Activated CD8-positive, alpha-beta T cell treated with anti-CD3 and anti-CD28 coated beads, Interleukin-2, amount 10 ng/mL, durations not matched to agents 7 days and 5 days (primary cell): ENCODE measurements at regions not wholly inside any gene's neighbourhood (a gene's known extent, or its start where the extent isn't known, plus 50 kb on each side); places are given as distances from the start of the nearest gene placed in this dataset.

ENCODE experiments used
- ATAC-seq: fragments of 150-1000 bp; cut with Tn5 transposase; one replicate; pipeline ENCODE4 v1.10.0; 2021; ENCODE audit warnings: moderate library complexity
- CTCF ChIA-PET: fragments of 350-600 bp; sonication (Branson Sonifier 250); formaldehyde crosslinking; loops from one replicate; lab custom pipeline; 2021; ENCODE audit warnings: antibody characterized with exemption; lab: Charles Lee
- POLR2A ChIA-PET: fragments of 350-600 bp; sonication (Branson Sonifier 250); formaldehyde crosslinking; loops from one replicate; lab custom pipeline; 2021; ENCODE audit warnings: antibody characterized with exemption; lab: Charles Lee
- DNase-seq: peaks from one replicate; pipeline ENCODE4 v3.0.0-alpha.2; 2020
- H3K27ac Mint-ChIP-seq: one replicate; pipeline ENCODE4 v1.8.0; 2021; ENCODE audit warnings: mild to moderate bottlenecking, mixed read lengths
- H3K27me3 Mint-ChIP-seq: one replicate; pipeline ENCODE4 v1.8.0; 2021; ENCODE audit warnings: low read depth, mixed read lengths
- H3K36me3 Mint-ChIP-seq: one replicate; pipeline ENCODE4 v1.8.0; 2021; ENCODE audit warnings: low read depth, mixed read lengths
- H3K4me1 Mint-ChIP-seq: one replicate; pipeline ENCODE4 v1.8.0; 2021; ENCODE audit warnings: low read depth, mixed read lengths
- H3K4me3 Mint-ChIP-seq: one replicate; pipeline ENCODE4 v1.8.0; 2021; ENCODE audit warnings: mild to moderate bottlenecking, mixed read lengths
- H3K9me3 Mint-ChIP-seq: one replicate; pipeline ENCODE4 v1.8.0; 2022; ENCODE audit warnings: mixed read lengths; ENCODE audit not compliant: insufficient read depth

DNA sequence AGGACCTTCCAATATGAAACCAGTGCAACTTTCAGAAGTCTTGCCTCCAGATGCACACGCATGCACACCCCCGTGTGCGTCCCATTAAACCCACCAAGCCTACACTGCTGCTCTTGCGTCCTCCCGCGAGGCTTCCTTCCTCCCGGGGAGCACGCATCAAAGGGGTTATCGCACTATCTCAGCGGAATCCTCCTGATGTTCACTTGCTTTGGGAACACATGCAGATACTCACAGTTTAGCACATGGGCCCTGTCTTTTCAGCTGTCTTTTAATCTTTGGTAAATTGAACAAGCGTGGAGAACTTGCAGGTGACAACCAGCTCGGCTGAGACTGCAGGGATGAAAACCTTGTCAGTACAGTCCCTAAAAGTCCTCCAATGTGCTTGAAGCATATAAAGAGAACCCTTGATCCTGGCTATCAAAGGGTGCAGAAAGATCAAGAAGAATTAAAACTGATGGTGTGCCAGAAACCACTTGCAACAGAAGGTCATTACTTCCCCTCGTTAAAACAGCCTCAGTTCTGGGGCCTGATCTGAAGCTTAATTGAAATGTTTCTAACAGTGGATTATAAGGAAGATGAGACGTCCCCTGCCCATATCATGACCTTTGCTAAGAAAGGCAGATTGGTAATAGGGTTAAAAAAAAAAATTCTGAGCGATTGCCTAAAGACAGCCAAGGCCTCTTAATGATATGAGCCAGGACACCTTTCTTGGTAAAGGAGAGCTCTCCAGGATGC is 149.4 kb upstream of the LMO4 start:
- ATAC-seq (no peak), DNase-seq (no peak)
- Mint-ChIP-seq H3K4me1 (no peaks in the 10 kb centered on the region), H3K36me3 (no peaks in the 10 kb centered on the region), H3K27me3 (peaks cover 11% of the 10 kb centered on the region), H3K9me3 (no peaks in the 10 kb centered on the region), H3K27ac (no peak overlapping the region), H3K4me3 (no peak overlapping the region)
- ChIA-PET POLR2A (no interaction called here), CTCF (no interaction called here)

DNA sequence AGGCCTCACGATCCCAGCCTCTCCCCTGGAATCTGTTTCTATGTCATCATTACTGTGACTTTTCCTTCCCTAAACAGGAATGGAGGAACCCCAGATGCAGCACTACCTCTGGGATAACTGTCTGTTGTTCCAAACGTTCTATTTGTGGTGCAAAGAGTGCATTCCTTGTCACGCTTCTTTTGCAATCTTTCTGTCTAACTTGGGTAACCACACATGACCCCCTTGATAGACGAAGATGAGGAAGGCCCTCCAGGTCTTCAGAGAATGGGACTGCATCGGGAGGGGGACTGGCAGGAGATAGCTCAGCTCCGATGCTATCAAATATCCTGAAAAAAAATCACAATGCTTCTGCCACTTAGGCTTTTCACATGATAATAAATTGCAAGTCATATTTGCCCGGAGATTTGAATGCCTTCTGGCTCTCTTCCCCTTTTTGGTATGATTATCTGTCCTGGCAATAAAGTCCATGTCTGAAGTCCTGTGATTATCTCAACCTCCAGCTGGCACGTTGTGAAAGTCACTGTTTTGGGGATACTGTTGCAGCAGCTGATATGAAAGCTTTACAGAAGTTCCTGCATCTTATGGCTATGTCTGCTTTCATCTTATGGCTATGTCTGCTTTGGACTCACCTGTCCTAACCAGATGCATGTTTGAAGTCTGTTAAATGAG is 148.7 kb upstream of the LMO4 start:
- H3K4me3 Mint-ChIP-seq = no peak overlapping the region
- no peaks in the 10 kb centered on the region for H3K4me1 Mint-ChIP-seq
- no peaks in the 10 kb centered on the region for H3K9me3 Mint-ChIP-seq
- H3K27ac Mint-ChIP-seq = no peak overlapping the region
- H3K36me3 Mint-ChIP-seq = no peaks in the 10 kb centered on the region
- H3K27me3 Mint-ChIP-seq = peaks cover 8% of the 10 kb centered on the region
- POLR2A ChIA-PET = no interaction called here
- CTCF ChIA-PET = no interaction called here
- no peak for DNase-seq
- ATAC-seq = no peak

DNA sequence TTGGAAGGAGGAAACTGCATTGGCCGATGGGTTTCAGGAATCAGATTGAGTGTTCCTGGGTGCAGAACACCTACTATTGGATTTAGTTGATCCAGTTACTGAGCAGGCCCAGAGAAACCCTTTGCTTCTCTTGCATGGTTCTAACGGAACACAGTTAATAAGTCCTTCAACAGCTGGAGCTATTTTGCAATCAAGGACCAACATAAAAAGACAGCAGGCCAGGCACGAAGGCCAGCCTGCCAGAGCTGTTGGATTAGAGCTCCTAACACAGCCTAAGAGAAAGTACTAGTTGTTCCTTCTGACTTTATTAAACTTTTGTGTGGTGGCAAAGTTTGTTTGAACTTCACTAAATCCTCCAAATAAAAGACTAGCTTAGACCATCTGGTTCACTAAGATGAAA is 148.0 kb upstream of the LMO4 start:
- H3K9me3 Mint-ChIP-seq = no peaks in the 10 kb centered on the region

DNA sequence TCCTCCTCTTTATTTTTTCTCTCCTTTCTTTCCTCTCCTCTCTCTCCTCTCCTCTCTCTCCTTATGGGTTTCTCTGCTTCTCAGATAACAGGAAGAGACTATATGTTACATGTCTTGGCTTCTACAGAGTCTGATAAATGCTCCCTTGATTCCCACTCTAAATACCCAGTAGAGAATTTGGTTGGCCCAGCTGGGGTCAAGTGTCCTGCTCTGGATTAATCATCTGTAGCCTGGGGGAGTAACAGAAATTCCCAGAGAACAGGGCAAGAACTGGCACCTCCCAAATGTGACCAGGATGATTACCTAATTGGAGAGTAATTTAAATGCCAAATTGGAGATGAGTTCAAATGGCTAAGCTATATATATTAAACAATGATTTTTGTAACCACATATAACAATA is 146.1 kb upstream of the LMO4 start:
- no peak overlapping the region for H3K27ac Mint-ChIP-seq
- no peak for ATAC-seq

More for the DNA sequence above, 148.0 kb upstream of the LMO4 start:
- Mint-ChIP-seq H3K4me3 (no peak overlapping the region), H3K27me3 (peaks cover 9% of the 10 kb centered on the region), H3K36me3 (no peaks in the 10 kb centered on the region), H3K27ac (no peak overlapping the region), H3K4me1 (no peaks in the 10 kb centered on the region)
- ATAC-seq (no peak), DNase-seq (no peak)
- ChIA-PET POLR2A (no interaction called here), CTCF (no interaction called here)

DNA sequence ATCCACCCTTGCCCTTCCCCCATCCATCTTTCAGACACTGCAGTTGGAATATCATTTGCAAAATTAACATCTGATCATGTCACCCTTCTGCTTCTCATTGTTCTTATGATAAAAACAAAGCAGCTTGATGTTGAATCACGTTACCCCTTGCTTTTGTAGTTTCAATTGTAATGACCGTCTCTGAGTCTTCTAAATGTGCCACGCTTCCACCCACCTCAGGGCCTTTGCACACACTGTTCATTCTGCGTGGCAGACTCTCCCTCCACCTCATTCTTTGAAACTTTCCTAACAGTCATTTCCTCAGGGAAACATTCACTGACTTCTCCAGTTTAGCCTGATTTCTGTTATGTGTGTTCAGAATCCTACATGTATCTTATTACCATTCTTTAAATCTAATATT is 143.6 kb upstream of the LMO4 start:
- no peak overlapping the region for H3K4me3 Mint-ChIP-seq
- CTCF ChIA-PET = no interaction called here
- no peaks in the 10 kb centered on the region for H3K4me1 Mint-ChIP-seq
- no peaks in the 10 kb centered on the region for H3K36me3 Mint-ChIP-seq
- DNase-seq = no peak
- POLR2A ChIA-PET = no interaction called here
- H3K9me3 Mint-ChIP-seq = no peaks in the 10 kb centered on the region
- ATAC-seq = no peak
- no peak overlapping the region for H3K27ac Mint-ChIP-seq
- H3K27me3 Mint-ChIP-seq = peaks cover 7% of the 10 kb centered on the region

More for the DNA sequence above, 146.1 kb upstream of the LMO4 start:
- H3K9me3 Mint-ChIP-seq = no peaks in the 10 kb centered on the region
- ChIA-PET CTCF (no interaction called here), POLR2A (no interaction called here)
- no peaks in the 10 kb centered on the region for H3K4me1 Mint-ChIP-seq
- H3K36me3 Mint-ChIP-seq = no peaks in the 10 kb centered on the region
- no peak for DNase-seq
- peaks cover 11% of the 10 kb centered on the region for H3K27me3 Mint-ChIP-seq
- no peak overlapping the region for H3K4me3 Mint-ChIP-seq

DNA sequence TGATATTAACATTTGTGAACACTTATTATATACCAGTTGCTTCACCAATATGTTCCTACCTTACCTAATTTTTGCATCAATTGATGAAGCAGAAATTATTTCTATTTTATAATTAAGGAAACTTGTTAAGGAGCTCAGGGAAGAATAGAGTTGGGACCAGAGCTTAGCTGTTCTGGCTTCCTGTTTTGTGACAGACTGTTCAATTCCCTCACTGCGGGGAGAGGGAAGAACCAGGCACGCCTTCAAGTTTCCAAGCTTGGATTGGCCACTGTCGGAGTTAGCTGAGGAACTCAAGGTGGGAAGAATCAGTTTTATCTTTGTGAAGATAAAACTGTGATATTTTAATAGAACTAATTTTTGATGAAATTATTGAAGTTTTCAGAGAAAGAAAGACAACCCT is 142.3 kb upstream of the LMO4 start:
- peaks cover 10% of the 10 kb centered on the region for H3K27me3 Mint-ChIP-seq
- POLR2A ChIA-PET = no interaction called here
- H3K27ac Mint-ChIP-seq = no peak overlapping the region
- no peaks in the 10 kb centered on the region for H3K36me3 Mint-ChIP-seq
- no peak for ATAC-seq
- no peak overlapping the region for H3K4me3 Mint-ChIP-seq
- no peak for DNase-seq
- no peaks in the 10 kb centered on the region for H3K9me3 Mint-ChIP-seq
- CTCF ChIA-PET = interaction anchor here (1.1 kb wide), 1 partner anchor 14 kb away, joined by 3 read pairs; no protein-coding TSS in a partner anchor
- H3K4me1 Mint-ChIP-seq = no peaks in the 10 kb centered on the region

DNA sequence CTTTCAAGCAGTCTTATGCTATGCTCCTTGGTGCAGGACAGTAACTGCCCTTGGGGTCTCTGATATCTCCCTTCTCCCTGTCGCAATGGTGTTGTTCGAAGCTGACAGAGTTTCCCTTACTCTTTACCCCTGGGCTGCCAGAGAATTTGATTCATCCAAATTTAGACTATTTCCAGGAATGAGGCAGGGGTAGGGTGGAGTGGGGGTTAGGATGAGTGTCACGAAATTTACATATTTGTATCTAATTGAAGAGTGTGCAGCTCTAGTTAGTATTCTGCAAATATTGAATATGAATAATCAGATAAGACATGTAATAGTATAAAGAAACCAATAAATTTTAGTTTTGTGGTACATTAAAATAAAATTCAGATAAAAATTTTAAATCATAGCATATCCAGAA is 140.0 kb upstream of the LMO4 start:
- Mint-ChIP-seq H3K27ac (no peak overlapping the region), H3K27me3 (peaks cover 8% of the 10 kb centered on the region), H3K9me3 (no peaks in the 10 kb centered on the region), H3K36me3 (no peaks in the 10 kb centered on the region), H3K4me3 (no peak overlapping the region), H3K4me1 (no peaks in the 10 kb centered on the region)
- ChIA-PET POLR2A (no interaction called here), CTCF (no interaction called here)
- DNase-seq (no peak), ATAC-seq (no peak)

DNA sequence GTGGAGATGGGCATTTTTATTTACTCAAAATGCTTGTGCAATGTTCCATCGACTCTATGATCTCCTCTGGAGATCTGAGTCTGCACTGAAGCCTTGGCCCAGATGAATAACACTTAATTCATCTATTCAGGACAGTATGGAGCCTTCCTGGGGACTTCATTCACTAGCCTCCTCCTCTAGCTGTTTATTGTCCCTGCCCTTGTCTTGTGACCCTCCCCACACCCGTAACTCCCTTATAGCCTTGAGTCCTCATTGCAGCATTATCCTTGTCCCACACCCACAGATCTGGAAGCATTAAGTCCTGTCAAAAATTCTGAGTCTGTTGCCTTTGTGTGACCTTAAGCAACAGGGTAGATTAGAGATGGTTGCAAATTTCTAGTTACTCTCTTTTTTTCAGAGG is 138.3 kb upstream of the LMO4 start:
- Mint-ChIP-seq H3K4me3 (no peak overlapping the region), H3K4me1 (no peaks in the 10 kb centered on the region), H3K36me3 (no peaks in the 10 kb centered on the region), H3K9me3 (peaks cover 9% of the 10 kb centered on the region), H3K27ac (no peak overlapping the region), H3K27me3 (peaks cover 16% of the 10 kb centered on the region)
- ATAC-seq (no peak), DNase-seq (no peak)
- POLR2A ChIA-PET = no interaction called here
- CTCF ChIA-PET = no interaction called here

DNA sequence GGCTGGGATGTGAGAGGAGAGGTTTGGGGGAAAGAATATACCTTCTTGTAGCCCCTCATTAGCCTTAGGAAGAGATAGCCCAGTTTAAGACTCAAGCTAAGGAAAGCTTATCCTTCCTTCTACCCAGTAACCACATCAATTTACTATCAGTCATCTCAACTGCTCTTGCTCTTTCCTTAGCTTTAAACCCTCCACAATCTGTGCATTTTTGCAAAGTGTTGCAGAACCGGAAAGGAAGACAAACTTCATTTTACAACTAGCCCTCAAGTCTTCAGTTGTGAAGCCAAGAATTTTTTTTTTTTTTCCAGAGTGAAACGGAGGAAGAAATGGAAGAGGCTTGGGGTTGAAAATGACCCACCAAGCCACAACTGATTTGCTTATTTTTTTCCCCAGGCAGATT is 137.0 kb upstream of the LMO4 start:
- ATAC-seq (no peak), DNase-seq (no peak)
- CTCF ChIA-PET = no interaction called here
- Mint-ChIP-seq H3K4me1 (no peaks in the 10 kb centered on the region), H3K36me3 (no peaks in the 10 kb centered on the region), H3K4me3 (no peak overlapping the region), H3K27me3 (peaks cover 13% of the 10 kb centered on the region), H3K27ac (no peak overlapping the region), H3K9me3 (peaks cover 10% of the 10 kb centered on the region)
- POLR2A ChIA-PET = no interaction called here

DNA sequence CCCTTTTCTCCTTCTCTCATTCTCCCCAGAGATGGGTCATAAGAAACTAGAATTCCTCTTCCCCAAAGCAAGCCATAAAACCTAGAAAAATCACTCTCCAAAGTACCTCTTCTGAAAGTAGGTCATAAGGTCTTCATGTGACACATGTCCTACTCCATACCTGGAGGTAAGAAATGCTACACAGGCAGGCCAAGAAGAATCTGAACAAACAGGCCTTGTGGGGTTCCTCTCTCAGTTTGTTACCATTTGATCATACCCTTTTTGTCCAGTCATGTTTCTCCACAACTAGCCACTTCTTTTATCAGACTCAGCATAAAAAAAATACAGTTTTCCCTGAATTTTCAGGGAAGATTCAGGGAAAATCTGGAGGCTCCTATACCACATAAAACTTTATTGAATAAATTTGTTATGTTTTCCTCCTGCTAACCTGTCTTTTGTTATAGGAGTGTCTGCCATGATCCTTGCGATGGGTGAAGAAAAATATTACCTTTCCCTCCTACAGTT is 134.4 kb upstream of the LMO4 start:
- Mint-ChIP-seq H3K9me3 (peaks cover 10% of the 10 kb centered on the region), H3K4me1 (no peaks in the 10 kb centered on the region), H3K36me3 (no peaks in the 10 kb centered on the region), H3K27ac (no peak overlapping the region), H3K4me3 (no peak overlapping the region), H3K27me3 (peaks cover 13% of the 10 kb centered on the region)
- CTCF ChIA-PET = no interaction called here
- POLR2A ChIA-PET = no interaction called here
- ATAC-seq (no peak), DNase-seq (no peak)

DNA sequence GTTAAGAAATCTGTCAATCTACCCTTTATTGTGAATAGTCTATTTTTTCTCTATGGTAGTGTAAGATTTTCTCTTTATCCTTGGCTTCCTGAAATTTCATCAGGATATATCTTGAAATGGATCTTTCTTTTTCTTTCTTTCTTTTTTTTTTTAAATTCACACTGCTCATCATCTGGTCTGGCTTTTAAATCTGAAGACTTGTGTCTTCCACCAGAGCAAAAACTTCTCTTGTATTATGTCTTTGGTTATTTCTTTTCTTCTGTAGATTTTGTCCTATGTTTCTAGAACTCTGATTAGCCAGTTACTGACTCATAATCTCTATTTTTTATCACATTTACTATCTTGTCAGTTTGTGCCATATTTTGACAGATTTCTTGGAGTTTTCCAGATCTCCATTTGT is 133.8 kb upstream of the LMO4 start:
- Mint-ChIP-seq H3K36me3 (no peaks in the 10 kb centered on the region), H3K4me1 (no peaks in the 10 kb centered on the region), H3K27me3 (peaks cover 13% of the 10 kb centered on the region), H3K4me3 (no peak overlapping the region), H3K9me3 (peaks cover 10% of the 10 kb centered on the region), H3K27ac (no peak overlapping the region)
- ChIA-PET POLR2A (no interaction called here), CTCF (no interaction called here)
- ATAC-seq = no peak
- no peak for DNase-seq

DNA sequence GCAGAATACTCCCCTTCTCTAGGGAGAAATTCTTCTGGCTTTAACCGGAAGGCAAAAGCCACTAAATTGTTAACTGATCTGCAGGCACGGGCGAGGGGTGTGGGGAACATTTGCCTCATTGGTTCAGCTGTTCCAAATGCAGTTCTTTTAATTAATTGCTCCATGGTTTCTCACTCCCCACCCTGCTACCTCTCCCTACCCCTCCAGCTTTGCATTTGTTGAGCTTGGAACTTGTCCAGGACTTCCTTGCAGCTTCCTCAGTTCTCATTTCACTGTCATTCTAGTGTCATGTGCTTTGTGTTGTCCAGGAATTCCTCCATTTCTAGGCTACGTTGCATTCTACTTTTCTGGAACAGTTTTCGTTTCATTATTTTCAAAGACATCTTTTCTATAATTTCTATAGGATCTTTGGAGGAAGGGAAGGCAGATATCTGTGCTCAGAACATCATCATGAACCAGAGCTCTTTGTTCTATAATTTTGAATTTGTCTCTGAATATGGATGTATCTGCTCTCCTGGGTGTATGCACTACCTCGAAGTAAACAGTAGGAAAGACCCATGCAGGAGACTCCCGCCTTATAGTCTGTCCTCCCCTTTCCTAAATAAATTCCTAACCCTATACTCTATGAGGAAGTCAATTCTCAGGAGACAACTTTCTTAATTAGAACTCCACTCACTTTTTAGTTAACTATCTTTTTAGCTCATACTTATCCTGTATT is 132.4 kb upstream of the LMO4 start:
- ChIA-PET CTCF (no interaction called here), POLR2A (no interaction called here)
- Mint-ChIP-seq H3K4me3 (no peak overlapping the region), H3K27me3 (peaks cover 20% of the 10 kb centered on the region), H3K36me3 (no peaks in the 10 kb centered on the region), H3K4me1 (no peaks in the 10 kb centered on the region), H3K27ac (no peak overlapping the region), H3K9me3 (peaks cover 10% of the 10 kb centered on the region)
- DNase-seq = no peak
- no peak for ATAC-seq
